Cardiac fibroblast (primary cell): ENCODE measurements at regions not wholly inside any gene's neighbourhood (a gene's known extent, or its start where the extent isn't known, plus 50 kb on each side); places are given as distances from the start of the nearest gene placed in this dataset.

Source experiments
- DNase-seq, 2 donors: peaks; one replicate each; pipeline versions ENCODE4 v3.0.0 to v3.0.0-alpha.2; 2010; ENCODE audit warnings: low read depth in 2 of 2
- H3K4me3 ChIP-seq, 2 donors: replicated peaks in 1 of 2; 1 replicate in 1 of 2; 2 replicates in 1 of 2; pipeline ENCODE4 v1.5.1; 2011; ENCODE audit warnings: low read depth in 2 of 2, low read length in 2 of 2, mild to moderate bottlenecking in 2 of 2, moderate library complexity in 1 of 2
- CTCF ChIP-seq: IDR thresholded peaks from one replicate; pipeline ENCODE4 v1.5.1; 2011; ENCODE audit warnings: low read depth, mild to moderate bottlenecking, low read length, inconsistent platforms

- no peak overlapping the region for H3K4me3 ChIP-seq
- no peak for DNase-seq
- no peak for TF ChIP-seq CTCF
Measured at GRCh38 chr7:56538541-56539429, 422.6 kb upstream of the NUPR2 start.

GRCh38 chr7:56537952-56538351, 421.7 kb upstream of the NUPR2 start:
- no peak overlapping the region for H3K4me3 ChIP-seq
- no peak for DNase-seq
- no peak for TF ChIP-seq CTCF

GRCh38 chr7:56537477-56537876, 421.3 kb upstream of the NUPR2 start:
- no peak overlapping the region for H3K4me3 ChIP-seq
- DNase-seq: no peak
- no peak for TF ChIP-seq CTCF

- DNase-seq: no peak
- H3K4me3 ChIP-seq: no peak overlapping the region
- TF ChIP-seq CTCF: no peak
Measured at GRCh38 chr7:56495165-56495564, 378.9 kb upstream of the NUPR2 start.

- H3K4me3 ChIP-seq: no peak overlapping the region
- no peak for TF ChIP-seq CTCF
- no peak for DNase-seq
Measured at GRCh38 chr7:56493704-56494450, 377.7 kb upstream of the NUPR2 start.

GRCh38 chr7:56493196-56493595, 377.0 kb upstream of the NUPR2 start:
- no peak for TF ChIP-seq CTCF
- no peak overlapping the region for H3K4me3 ChIP-seq
- no peak for DNase-seq
